GM19467 (cell line): ENCODE measurements at regions not wholly inside any gene's neighbourhood (a gene's known extent, or its start where the extent isn't known, plus 50 kb on each side); places are given as distances from the start of the nearest gene placed in this dataset.

Experiments
- ATAC-seq: cut with Tn5 transposase; IDR thresholded peaks from one replicate; pipeline ENCODE4 v1.9.1; 2021; ENCODE audit warnings: mild to moderate bottlenecking, moderate library complexity; ENCODE audit not compliant: unreplicated experiment

DNA sequence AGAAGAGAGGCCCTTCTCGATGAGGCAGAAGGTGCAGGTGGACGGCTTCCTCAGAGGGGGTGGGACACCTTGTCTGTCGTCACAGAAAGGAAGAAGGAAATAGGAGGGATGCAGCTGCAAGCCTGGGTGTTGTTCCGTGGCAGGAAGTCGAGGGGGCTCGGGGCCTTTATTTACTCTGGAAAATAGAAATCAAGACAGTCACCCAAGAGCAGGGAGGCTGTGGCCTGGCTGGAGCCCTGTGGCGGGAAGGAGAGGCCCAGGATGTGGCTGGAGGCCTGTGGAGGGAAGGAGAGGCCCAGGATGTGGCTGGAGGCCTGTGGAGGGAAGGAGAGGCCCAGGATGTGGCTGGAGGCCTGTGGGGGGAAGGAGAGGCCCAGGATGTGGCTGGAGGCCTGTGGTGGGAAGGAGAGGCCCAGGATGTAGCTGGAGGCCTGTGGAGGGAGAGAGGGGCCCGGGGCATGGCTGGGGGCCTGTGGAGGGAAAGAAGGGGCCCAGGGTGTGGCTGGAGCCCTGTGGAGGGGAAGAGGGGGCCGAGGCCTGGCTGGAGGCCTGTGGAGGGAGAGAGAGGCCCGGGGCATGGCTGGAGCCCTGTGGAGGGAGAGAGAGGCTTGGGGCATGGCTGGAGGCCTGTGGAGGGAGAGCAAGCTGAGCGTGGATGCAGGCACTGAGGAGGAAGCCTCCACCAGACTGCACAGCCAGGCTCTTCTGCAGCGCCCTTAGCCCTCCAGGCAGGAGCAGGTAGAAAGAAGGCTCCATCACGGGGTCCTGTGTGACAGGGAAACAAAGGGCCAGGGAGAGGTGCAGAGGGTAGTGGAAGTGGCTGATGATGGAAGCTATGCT is 97.3 kb upstream of the SFMBT2 start:
- ATAC-seq: no peak

DNA sequence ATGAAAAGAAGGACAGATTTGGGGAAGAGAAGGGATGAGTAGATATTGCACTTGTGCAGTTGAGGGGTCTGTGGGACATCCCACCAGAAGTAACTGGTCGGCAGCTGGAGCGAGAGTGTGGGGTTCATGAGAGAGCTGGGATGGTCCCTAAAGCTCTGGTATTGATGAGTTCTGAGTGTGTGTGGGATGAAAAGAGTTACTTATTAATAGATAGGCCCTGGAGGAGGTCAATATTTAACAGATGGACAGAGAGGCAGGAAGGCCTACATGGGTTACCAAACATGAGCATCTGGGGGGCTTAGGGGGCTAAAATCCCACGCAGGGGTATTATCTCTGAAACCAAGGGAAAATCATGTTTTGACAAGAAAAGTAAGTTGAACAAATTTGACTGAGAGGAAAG is 95.7 kb upstream of the SFMBT2 start:
- ATAC-seq: no peak

GRCh38 chr10:7505196-7505595 is 94.4 kb upstream of the SFMBT2 start:
- no peak for ATAC-seq

DNA sequence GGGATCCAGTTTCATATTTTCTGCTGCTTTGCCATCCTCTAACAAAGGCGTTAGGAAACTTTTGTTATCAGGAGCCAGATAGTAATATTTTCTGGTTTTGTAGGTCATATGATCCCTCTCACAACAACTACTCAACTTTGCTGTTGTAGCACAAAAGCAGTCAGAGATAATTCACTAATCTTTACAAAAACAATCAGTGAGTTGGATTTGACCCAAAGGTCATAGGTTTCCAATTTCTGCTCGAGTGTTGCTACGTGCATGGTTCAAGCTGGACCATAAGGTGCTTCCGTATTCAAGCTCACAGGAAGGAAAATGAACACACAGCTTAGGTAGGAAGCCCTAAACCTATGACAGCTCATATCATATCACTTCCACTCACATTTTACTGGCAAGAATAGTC is 92.4 kb upstream of the SFMBT2 start:
- ATAC-seq: no peak

GRCh38 chr10:7501157-7501556 is 90.3 kb upstream of the SFMBT2 start:
- no peak for ATAC-seq

GRCh38 chr10:7498111-7498510 is 87.3 kb upstream of the SFMBT2 start:
- ATAC-seq: no peak

DNA sequence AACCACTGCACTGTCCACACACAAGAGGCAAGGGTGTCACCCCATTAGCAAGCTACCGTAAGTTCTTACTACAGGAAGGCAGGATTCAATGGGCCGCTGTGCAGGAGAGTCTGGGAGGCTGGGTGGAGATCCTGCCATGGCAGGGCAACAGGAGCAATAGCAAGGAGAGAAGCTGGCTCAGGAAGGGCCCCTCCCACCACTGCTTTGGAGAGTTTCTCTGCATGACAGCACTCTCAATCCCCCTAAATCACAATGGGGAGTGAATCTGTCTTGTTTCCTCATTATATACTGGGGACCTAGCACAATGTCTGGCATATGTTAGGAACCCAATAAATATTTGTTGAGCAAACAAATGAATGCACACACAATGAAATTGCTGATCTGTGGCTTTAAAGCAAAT is 83.2 kb upstream of the SFMBT2 start:
- ATAC-seq: no peak

DNA sequence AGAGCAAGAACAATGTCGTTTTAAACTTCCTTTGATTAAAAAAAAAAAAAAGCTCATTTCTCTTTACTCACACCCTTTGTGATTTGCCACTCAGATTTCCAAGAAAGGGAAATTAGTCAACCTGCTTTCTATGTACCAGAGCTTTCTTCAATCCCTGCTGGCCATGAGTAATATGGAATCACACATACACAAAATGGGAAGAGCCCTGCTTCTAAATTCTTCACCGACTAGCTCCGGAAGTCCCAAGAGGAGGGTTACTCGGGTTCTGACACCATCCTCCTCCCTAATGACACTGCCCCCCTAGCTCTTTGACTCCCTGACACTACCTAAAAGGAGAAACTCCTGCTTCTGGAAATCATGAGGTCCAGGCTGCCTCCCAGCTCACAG is 81.8 kb upstream of the SFMBT2 start:
- peak; percentile 8 for ATAC-seq

DNA sequence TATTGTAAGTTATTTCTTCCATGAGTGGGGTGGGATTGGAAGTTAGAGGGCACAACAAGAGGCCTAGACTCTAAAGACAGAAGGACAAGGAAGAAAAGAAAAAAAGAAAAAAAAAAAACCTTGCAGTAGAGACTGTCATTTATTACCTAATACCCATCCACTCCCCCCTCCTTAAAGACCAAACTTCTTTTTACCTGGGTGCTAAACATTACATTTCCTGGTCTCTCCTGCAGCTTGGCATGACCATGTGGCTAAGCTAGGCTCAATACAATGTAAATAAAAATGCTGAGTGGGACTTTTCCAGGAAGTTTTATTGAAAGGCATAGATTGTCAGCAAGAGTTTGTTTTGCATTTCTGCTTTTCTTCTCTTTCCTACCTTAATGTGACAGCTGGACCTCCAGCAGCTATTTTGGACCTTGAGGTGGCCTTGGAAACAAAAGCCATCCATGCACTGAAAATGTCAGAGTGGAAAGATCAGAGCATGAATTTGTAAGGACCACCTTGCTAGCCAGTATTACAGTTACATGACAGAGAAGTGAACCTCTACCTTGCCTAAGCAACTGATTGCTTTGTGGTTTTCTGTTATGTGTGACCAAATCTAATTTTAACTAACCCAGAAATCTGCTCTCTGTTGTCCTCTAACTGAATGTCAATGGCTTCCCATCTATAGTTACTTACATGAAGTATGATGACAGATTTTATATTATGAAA is 81.3 kb upstream of the SFMBT2 start:
- ATAC-seq: peak; percentile 85

GRCh38 chr10:7491230-7491629 is 80.4 kb upstream of the SFMBT2 start:
- ATAC-seq: no peak

- ATAC-seq: no peak
These were observed 77.6 kb upstream of the SFMBT2 start for GRCh38 chr10:7488418-7488829.

DNA sequence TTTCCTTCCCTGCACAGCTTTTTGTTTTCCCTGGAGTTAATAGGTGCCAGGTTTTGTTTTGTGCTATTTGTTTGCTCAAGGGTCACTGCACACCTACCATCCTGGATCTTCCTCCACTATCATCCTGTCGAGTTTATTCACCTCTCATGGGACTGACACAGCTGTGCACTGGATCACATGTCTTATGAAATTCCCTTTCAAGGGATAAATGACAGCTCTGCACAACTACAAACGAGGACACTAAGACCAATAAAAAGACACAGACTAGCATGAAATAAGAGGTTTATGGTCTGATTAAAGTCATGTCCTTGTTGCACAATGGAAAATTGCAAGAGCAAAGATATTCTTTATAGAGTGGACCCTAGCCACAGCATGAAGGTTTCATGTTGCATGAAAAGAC is 76.7 kb upstream of the SFMBT2 start:
- no peak for ATAC-seq

DNA sequence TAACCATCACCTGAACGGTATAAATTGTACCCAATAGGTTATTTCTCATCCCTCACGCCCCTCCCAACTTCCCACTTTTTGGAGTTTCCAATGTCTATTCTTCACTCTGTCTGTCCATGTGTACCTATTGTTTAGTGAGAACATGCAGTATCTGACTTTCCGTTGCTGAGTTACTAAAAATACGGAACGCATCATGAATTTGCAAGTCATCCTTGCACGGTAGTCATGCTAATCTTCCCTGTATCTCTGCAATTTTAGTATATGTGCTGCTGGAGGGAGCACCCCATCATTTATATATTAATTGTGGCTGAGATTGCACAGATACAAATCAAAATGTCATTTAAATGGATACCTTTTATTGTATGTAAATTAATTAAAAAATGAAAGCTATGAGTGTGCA is 75.7 kb upstream of the SFMBT2 start:
- no peak for ATAC-seq

DNA sequence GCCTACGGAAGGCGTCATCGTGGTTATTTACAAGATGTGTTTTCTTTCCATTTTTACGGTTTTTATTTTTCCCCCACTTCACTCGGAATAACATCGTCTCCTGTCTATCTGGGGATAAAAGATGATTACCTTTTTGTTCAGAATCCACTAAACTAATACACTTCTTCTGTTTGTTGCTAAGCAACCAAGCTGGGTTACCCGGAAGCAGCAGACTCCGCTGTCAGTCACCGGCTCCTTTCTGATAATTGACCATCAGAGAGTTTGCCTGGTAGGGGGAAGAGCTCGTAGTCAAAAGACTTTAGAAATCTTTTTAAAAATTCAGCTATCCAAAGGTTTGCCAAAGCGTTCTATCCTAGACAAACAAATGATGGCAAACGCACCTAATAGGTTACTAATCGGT is 75.0 kb upstream of the SFMBT2 start:
- ATAC-seq: no peak

- ATAC-seq: no peak
These were observed 74.4 kb upstream of the SFMBT2 start for GRCh38 chr10:7485244-7485556.

DNA sequence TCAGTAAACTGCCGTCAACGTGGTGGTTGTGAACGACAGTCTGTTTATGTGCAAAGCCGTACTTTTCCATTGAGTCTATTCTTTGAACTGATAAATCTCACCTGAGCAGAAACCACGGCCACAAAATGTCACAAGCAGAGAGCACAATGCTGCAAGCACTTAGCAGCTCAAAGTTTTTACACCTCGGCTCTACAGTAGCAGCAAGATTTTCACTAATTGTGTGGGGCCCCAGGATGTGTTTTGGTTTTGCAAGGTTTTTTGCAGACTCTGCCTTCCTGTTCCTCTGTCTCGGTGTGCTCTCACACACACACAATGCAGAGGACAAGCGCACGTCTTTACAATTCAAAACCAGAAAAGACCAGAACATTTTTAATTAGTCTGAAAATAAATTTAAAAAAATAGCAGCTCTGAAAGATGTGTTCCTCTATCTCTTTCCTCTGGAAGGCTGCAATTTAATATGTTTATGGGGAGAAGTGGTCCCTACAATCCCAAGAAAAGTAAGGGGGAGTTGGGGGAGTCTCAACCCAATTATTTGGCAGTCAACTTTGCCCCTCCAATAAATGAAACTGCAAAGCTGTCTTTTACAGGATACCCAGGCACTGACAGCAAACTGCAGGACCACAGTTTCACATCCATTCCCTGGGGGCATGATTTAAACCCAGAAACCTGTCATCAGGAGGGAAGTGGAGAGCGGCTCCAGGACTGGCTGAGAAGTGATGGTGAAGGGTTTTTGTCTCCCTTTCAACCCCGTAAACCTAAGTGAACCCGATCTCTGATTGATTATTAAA is 73.8 kb upstream of the SFMBT2 start:
- peak; percentile 63 for ATAC-seq

DNA sequence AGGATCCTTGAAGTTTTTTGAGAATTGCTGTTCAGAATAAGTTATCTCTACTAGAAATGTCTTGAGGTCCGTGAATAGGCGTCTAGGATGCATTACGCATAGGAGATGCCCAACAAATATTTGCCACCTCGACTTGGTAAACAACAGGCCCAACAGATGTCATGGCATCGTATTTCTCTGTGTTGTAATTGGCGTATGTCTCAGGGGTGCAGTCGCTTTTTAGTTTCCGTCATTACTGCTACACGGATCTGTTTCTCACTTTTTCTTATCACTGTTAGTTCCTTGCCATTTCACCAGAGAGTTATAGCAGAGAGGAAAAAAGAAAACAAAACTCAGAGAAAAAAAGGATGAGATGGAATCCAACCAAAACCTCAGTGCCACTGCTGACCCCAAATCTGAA is 73.0 kb upstream of the SFMBT2 start:
- no peak for ATAC-seq

GRCh38 chr10:7482992-7483391 is 72.2 kb upstream of the SFMBT2 start:
- ATAC-seq: no peak

DNA sequence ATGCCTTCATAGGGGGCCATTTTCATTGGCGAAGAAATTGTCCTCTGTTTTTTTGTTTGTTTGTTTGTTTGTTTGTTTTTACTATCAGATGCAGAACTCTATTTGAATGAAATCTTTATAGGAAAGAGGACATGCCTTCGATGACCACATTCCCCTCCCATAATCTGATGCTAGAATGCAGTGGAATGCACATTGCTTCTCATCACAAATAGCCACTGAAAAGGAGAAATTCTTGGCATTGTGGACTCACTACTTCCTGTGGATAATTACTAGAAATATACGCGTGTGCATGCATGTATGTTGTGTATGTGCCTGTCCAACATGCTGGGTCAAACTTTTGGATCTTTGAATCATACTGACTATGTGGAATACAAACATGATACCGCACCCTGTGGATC is 70.5 kb upstream of the SFMBT2 start:
- ATAC-seq: no peak

DNA sequence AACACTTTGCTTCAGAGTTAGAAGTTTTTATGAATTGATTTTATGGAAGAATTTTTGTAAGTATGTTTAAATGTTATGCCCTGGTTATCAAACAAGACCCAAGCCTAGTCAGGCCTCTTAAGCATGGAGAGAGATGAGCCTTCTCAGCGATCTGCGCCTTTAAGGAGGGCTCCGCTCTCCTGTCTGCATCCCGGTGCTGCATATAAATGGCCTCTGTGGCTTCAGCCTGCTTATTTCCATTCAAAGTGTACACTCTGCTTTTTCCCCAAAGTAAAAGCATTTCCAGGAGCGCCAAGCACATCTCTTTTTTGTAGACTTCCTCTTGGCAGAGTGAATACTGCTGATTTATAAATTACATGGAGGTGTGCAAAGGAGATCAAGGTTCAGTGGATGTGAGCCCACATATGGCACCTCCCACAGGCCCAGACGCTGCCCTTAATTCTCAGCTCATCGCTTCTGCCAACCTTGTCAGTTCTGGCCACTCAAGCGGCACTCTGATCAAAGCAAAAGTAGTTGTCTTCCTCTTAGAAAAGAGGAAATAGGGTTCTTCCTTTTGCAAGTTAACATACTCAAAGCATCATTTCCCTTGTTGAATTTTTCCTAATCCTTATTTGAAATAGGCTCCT is 70.0 kb upstream of the SFMBT2 start:
- peak; percentile 32 for ATAC-seq

- ATAC-seq: no peak
These were observed 69.2 kb upstream of the SFMBT2 start for GRCh38 chr10:7479861-7480598.
